GM23338 (cell line): ENCODE measurements at regions not wholly inside any gene's neighbourhood (a gene's known extent, or its start where the extent isn't known, plus 50 kb on each side); places are given as distances from the start of the nearest gene placed in this dataset.

ENCODE experiments used
- ATAC-seq: fragments of 200-7000 bp; cut with Tn5 transposase; 3 replicates; pipeline ENCODE4 v1.9.1; 2020
- DNase-seq: peaks from one replicate; pipeline ENCODE4 v3.0.0-alpha.2; 2015; ENCODE audit warnings: low spot score
- H2AFZ ChIP-seq: fragments of 200-600 bp; sonication (generic); 2 replicates; pipeline ENCODE4 v1.8.0; 2016; ENCODE audit warnings: antibody characterized with exemption, mild to moderate bottlenecking, moderate library complexity
- H3F3A ChIP-seq: fragments of 200-600 bp; sonication (generic); replicated peaks from 2 replicates; pipeline ENCODE4 v1.8.0; 2017; ENCODE audit warnings: antibody characterized with exemption, mixed run types, low read depth
- H3K27ac ChIP-seq: fragments of 200-600 bp; sonication (generic); 2 replicates; pipeline ENCODE4 v1.6.1; 2016; ENCODE audit warnings: low read depth
- H3K27me3 ChIP-seq: fragments of 200-600 bp; sonication (generic); 2 replicates; pipeline ENCODE4 v1.8.0; 2016; ENCODE audit warnings: mild to moderate bottlenecking, mixed run types, moderate library complexity; ENCODE audit not compliant: insufficient read depth
- H3K36me3 ChIP-seq: fragments of 200-600 bp; sonication (generic); 2 replicates; pipeline ENCODE4 v1.8.0; 2016; ENCODE audit warnings: mild to moderate bottlenecking; ENCODE audit not compliant: insufficient read depth
- H3K4me1 ChIP-seq: fragments of 200-600 bp; sonication (generic); 2 replicates; pipeline ENCODE4 v1.8.0; 2016; ENCODE audit warnings: mild to moderate bottlenecking, moderate library complexity; ENCODE audit not compliant: insufficient read depth
- H3K4me2 ChIP-seq: fragments of 200-600 bp; sonication (generic); 2 replicates; pipeline ENCODE4 v1.7.1; 2017; ENCODE audit warnings: mixed run types
- H3K4me3 ChIP-seq: fragments of 200-600 bp; sonication (generic); 2 replicates; pipeline ENCODE4 v1.6.1; 2016; ENCODE audit warnings: mixed run types
- H3K79me2 ChIP-seq: fragments of 200-600 bp; sonication (generic); replicated peaks from 2 replicates; pipeline ENCODE4 v1.8.0; 2017; ENCODE audit warnings: mild to moderate bottlenecking; ENCODE audit not compliant: insufficient read depth
- H3K9me2 ChIP-seq: fragments of 200-600 bp; sonication (generic); 2 replicates; pipeline ENCODE4 v1.8.0; 2017; ENCODE audit not compliant: insufficient read depth
- H4K20me1 ChIP-seq: fragments of 200-600 bp; sonication (generic); replicated peaks from 2 replicates; pipeline ENCODE4 v1.8.0; 2017; ENCODE audit warnings: mild to moderate bottlenecking; ENCODE audit not compliant: insufficient read depth
- H3K27ac Mint-ChIP-seq: 2 replicates; pipeline ENCODE4 v1.8.0; 2020; ENCODE audit warnings: inconsistent platforms, mild to moderate bottlenecking, moderate library complexity, mixed read lengths
- H3K27me3 Mint-ChIP-seq: 3 replicates; pipeline ENCODE4 v1.8.0; 2022; ENCODE audit warnings: low read depth, mild to moderate bottlenecking, moderate library complexity, mixed read lengths, inconsistent platforms; ENCODE audit not compliant: insufficient read depth, poor library complexity
- H3K36me3 Mint-ChIP-seq: 3 replicates; pipeline ENCODE4 v1.8.0; 2021; ENCODE audit warnings: low read depth, mild to moderate bottlenecking, inconsistent platforms, moderate library complexity, mixed read lengths
- H3K4me1 Mint-ChIP-seq: 3 replicates; pipeline ENCODE4 v1.8.0; 2020; ENCODE audit warnings: mild to moderate bottlenecking, inconsistent platforms, mixed read lengths
- H3K4me3 Mint-ChIP-seq: 3 replicates; pipeline ENCODE4 v1.8.0; 2021; ENCODE audit warnings: moderate library complexity, mild to moderate bottlenecking, inconsistent platforms, mixed read lengths
- H3K9me3 Mint-ChIP-seq: 3 replicates; pipeline ENCODE4 v1.8.0; 2020; ENCODE audit warnings: moderate library complexity, mild to moderate bottlenecking, inconsistent platforms, mixed read lengths
- CREB1 ChIP-seq: fragments of 250-450 bp; sonication (Bioruptor Pico); IDR thresholded peaks from 2 replicates; pipeline ENCODE4 v1.5.0; 2020; ENCODE audit warnings: low read depth, mild to moderate bottlenecking, moderate library complexity
- EZH2 ChIP-seq: fragments of 200-600 bp; sonication (generic); IDR thresholded peaks from one replicate; pipeline ENCODE4 v1.8.0; 2017; ENCODE audit warnings: antibody characterized with exemption, mild to moderate bottlenecking, low read depth; ENCODE audit not compliant: unreplicated experiment
- EZH2phosphoT487 ChIP-seq: fragments of 200-600 bp; sonication (generic); IDR thresholded peaks from one replicate; pipeline ENCODE4 v1.8.1; 2018; ENCODE audit warnings: antibody characterized with exemption; ENCODE audit not compliant: unreplicated experiment
- JUNB ChIP-seq: IDR thresholded peaks from one replicate; pipeline ENCODE4 v1.6.1; 2016; ENCODE audit warnings: antibody characterized with exemption; ENCODE audit not compliant: unreplicated experiment
- NANOG ChIP-seq: IDR thresholded peaks from 2 replicates; pipeline ENCODE4 v1.6.1; 2016; ENCODE audit warnings: antibody characterized with exemption, borderline replicate concordance
- POLR2AphosphoS5 ChIP-seq: IDR thresholded peaks from 2 replicates; pipeline ENCODE4 v1.6.1; 2016; ENCODE audit warnings: antibody characterized with exemption, low read depth
- REST ChIP-seq: IDR thresholded peaks from one replicate; pipeline ENCODE4 v1.6.1; 2018; ENCODE audit warnings: antibody characterized with exemption; ENCODE audit not compliant: unreplicated experiment
- STAT1 ChIP-seq: IDR thresholded peaks from one replicate; pipeline ENCODE4 v1.6.1; 2016; ENCODE audit warnings: antibody characterized with exemption; ENCODE audit not compliant: unreplicated experiment
- ZNF114 ChIP-seq: fragments of 250-450 bp; sonication (Bioruptor Pico); IDR thresholded peaks from 2 replicates; pipeline ENCODE4 v1.5.0; 2020; ENCODE audit warnings: mild to moderate bottlenecking, moderate library complexity
- ZNF331 ChIP-seq: fragments of 250-450 bp; sonication (Bioruptor Pico); IDR thresholded peaks from 2 replicates; pipeline ENCODE4 v1.5.0; 2020; ENCODE audit warnings: low read depth, mild to moderate bottlenecking, moderate library complexity
- TF ChIP-seq, protein P1 (sequence below), 2 experiments: fragments of 200-600 bp in 1 of 2; sonication (generic) in 1 of 2; conservative IDR thresholded peaks; 2 replicates each; pipeline versions ENCODE4 v1.5.1 to v1.6.1; 2016 to 2017; ENCODE audit warnings: antibody characterized with exemption in 2 of 2, low read depth in 2 of 2, mild to moderate bottlenecking in 2 of 2, moderate library complexity in 1 of 2
- TF ChIP-seq, protein P2 (sequence below): IDR thresholded peaks from 2 replicates; pipeline ENCODE4 v1.6.1; 2016; ENCODE audit warnings: antibody characterized with exemption
- TF ChIP-seq, protein P3 (sequence below): fragments of 250-450 bp; sonication (Bioruptor Pico); IDR thresholded peaks from 2 replicates; pipeline ENCODE4 v1.5.0; 2020; ENCODE audit warnings: mild to moderate bottlenecking, moderate library complexity

DNA sequence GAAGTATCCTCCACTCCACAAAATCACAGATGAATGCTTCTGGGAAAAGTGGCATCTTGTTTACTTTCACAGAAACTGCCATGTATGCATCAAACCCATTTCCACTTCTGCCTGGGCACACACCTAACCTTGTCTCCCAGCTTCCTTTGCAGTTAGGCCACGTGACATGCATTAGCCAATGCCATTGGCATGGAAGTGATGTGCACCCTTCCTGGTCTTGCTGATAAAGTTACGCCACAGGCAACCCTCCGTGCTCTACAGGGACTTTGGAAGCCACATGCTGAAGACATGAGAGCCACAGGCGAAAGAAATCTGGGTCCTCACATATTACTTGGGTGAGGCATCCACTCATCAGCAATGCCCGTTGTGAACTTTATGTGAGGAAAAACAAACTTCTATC, 123.3 kb downstream of the USP46 start:
- Histone ChIP-seq H3K27ac (no peak overlapping the region), H3K27me3 (no peaks in the 10 kb centered on the region), H3K36me3 (no peaks in the 10 kb centered on the region), H3K79me2 (no peaks in the 10 kb centered on the region), H3K4me1 (no peaks in the 10 kb centered on the region), H4K20me1 (no peaks in the 10 kb centered on the region), H2AFZ (peak overlapping the region; percentile 14; the same call in 1 of the 2 replicates), H3K4me3 (no peak overlapping the region), H3K9me2 (peaks cover 10% of the 10 kb centered on the region; the same call in 1 of the 2 replicates), H3F3A (no peaks in the 10 kb centered on the region), H3K4me2 (no peak overlapping the region)
- DNase-seq (no peak), ATAC-seq (no peak)
- Mint-ChIP-seq H3K36me3 (peaks cover 10% of the 10 kb centered on the region), H3K27me3 (no peaks in the 10 kb centered on the region), H3K4me1 (peaks cover 2% of the 10 kb centered on the region; the same call in 2 of the 3 replicates), H3K4me3 (no peak overlapping the region), H3K27ac (no peak overlapping the region), H3K9me3 (peaks cover 19% of the 10 kb centered on the region)
- no peak for TF ChIP-seq EZH2phosphoT487
- TF ChIP-seq, protein P1, sequence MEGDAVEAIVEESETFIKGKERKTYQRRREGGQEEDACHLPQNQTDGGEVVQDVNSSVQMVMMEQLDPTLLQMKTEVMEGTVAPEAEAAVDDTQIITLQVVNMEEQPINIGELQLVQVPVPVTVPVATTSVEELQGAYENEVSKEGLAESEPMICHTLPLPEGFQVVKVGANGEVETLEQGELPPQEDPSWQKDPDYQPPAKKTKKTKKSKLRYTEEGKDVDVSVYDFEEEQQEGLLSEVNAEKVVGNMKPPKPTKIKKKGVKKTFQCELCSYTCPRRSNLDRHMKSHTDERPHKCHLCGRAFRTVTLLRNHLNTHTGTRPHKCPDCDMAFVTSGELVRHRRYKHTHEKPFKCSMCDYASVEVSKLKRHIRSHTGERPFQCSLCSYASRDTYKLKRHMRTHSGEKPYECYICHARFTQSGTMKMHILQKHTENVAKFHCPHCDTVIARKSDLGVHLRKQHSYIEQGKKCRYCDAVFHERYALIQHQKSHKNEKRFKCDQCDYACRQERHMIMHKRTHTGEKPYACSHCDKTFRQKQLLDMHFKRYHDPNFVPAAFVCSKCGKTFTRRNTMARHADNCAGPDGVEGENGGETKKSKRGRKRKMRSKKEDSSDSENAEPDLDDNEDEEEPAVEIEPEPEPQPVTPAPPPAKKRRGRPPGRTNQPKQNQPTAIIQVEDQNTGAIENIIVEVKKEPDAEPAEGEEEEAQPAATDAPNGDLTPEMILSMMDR (conservative IDR thresholded peaks at IDR 0.05; ENCODE audit: low read depth in 2 of 2) = no peak
- TF ChIP-seq ZNF331 (CRISPR knock-in tag) = no peak
- TF ChIP-seq, protein P2, sequence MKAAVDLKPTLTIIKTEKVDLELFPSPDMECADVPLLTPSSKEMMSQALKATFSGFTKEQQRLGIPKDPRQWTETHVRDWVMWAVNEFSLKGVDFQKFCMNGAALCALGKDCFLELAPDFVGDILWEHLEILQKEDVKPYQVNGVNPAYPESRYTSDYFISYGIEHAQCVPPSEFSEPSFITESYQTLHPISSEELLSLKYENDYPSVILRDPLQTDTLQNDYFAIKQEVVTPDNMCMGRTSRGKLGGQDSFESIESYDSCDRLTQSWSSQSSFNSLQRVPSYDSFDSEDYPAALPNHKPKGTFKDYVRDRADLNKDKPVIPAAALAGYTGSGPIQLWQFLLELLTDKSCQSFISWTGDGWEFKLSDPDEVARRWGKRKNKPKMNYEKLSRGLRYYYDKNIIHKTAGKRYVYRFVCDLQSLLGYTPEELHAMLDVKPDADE = no peak
- no peak for TF ChIP-seq CREB1 (CRISPR knock-in tag)
- TF ChIP-seq EZH2 = no peak
- TF ChIP-seq NANOG = no peak
- TF ChIP-seq, protein P3, sequence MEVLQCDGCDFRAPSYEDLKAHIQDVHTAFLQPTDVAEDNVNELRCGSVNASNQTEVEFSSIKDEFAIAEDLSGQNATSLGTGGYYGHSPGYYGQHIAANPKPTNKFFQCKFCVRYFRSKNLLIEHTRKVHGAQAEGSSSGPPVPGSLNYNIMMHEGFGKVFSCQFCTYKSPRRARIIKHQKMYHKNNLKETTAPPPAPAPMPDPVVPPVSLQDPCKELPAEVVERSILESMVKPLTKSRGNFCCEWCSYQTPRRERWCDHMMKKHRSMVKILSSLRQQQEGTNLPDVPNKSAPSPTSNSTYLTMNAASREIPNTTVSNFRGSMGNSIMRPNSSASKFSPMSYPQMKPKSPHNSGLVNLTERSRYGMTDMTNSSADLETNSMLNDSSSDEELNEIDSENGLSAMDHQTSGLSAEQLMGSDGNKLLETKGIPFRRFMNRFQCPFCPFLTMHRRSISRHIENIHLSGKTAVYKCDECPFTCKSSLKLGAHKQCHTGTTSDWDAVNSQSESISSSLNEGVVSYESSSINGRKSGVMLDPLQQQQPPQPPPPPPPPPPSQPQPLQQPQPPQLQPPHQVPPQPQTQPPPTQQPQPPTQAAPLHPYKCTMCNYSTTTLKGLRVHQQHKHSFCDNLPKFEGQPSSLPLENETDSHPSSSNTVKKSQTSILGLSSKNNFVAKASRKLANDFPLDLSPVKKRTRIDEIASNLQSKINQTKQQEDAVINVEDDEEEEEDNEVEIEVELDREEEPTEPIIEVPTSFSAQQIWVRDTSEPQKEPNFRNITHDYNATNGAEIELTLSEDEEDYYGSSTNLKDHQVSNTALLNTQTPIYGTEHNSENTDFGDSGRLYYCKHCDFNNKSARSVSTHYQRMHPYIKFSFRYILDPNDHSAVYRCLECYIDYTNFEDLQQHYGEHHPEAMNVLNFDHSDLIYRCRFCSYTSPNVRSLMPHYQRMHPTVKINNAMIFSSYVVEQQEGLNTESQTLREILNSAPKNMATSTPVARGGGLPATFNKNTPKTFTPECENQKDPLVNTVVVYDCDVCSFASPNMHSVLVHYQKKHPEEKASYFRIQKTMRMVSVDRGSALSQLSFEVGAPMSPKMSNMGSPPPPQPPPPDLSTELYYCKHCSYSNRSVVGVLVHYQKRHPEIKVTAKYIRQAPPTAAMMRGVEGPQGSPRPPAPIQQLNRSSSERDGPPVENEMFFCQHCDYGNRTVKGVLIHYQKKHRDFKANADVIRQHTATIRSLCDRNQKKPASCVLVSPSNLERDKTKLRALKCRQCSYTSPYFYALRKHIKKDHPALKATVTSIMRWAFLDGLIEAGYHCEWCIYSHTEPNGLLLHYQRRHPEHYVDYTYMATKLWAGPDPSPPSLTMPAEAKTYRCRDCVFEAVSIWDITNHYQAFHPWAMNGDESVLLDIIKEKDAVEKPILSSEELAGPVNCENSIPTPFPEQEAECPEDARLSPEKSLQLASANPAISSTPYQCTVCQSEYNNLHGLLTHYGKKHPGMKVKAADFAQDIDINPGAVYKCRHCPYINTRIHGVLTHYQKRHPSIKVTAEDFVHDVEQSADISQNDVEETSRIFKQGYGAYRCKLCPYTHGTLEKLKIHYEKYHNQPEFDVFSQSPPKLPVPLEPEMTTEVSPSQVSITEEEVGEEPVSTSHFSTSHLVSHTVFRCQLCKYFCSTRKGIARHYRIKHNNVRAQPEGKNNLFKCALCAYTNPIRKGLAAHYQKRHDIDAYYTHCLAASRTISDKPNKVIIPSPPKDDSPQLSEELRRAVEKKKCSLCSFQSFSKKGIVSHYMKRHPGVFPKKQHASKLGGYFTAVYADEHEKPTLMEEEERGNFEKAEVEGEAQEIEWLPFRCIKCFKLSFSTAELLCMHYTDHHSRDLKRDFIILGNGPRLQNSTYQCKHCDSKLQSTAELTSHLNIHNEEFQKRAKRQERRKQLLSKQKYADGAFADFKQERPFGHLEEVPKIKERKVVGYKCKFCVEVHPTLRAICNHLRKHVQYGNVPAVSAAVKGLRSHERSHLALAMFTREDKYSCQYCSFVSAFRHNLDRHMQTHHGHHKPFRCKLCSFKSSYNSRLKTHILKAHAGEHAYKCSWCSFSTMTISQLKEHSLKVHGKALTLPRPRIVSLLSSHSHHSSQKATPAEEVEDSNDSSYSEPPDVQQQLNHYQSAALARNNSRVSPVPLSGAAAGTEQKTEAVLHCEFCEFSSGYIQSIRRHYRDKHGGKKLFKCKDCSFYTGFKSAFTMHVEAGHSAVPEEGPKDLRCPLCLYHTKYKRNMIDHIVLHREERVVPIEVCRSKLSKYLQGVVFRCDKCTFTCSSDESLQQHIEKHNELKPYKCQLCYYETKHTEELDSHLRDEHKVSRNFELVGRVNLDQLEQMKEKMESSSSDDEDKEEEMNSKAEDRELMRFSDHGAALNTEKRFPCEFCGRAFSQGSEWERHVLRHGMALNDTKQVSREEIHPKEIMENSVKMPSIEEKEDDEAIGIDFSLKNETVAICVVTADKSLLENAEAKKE (CRISPR knock-in tag) = no peak
- no peak for TF ChIP-seq STAT1
- TF ChIP-seq POLR2AphosphoS5 = no peak
- no peak for TF ChIP-seq ZNF114 (CRISPR knock-in tag)
- TF ChIP-seq REST = no peak
- TF ChIP-seq JUNB = no peak
